WTC11 (cell line): ENCODE measurements at regions not wholly inside any gene's neighbourhood (a gene's known extent, or its start where the extent isn't known, plus 50 kb on each side); places are given as distances from the start of the nearest gene placed in this dataset.

Experiments used
- ATAC-seq: fragments of 200-7000 bp; cut with Tn5 transposase; 2 replicates; pipeline ENCODE4 v1.10.0; 2021; ENCODE audit warnings: mild to moderate bottlenecking, moderate library complexity
- CTCF ChIA-PET: fragments of 300-600 bp; sonication (Branson Sonifier 250); formaldehyde crosslinking; loops from one replicate; lab custom pipeline; 2021; ENCODE audit warnings: antibody characterized with exemption; lab: Charles Lee
- POLR2A ChIA-PET: fragments of 350-600 bp; sonication (Branson Sonifier 250); formaldehyde crosslinking; loops from one replicate; lab custom pipeline; 2021; ENCODE audit warnings: antibody characterized with exemption; lab: Charles Lee
- DNase-seq: peaks from one replicate; pipeline ENCODE4 v3.0.0; 2021; ENCODE audit warnings: low spot score
- H3K27ac Mint-ChIP-seq: 2 replicates; pipeline ENCODE4 v1.8.0; 2021; ENCODE audit warnings: mixed read lengths
- H3K27me3 Mint-ChIP-seq: 2 replicates; pipeline ENCODE4 v1.8.0; 2021; ENCODE audit warnings: low read depth, mild to moderate bottlenecking, moderate library complexity, mixed read lengths
- H3K36me3 Mint-ChIP-seq: 2 replicates; pipeline ENCODE4 v1.8.0; 2021; ENCODE audit warnings: mixed read lengths
- H3K4me1 Mint-ChIP-seq: 2 replicates; pipeline ENCODE4 v1.8.0; 2022; ENCODE audit warnings: mixed read lengths
- H3K4me3 Mint-ChIP-seq: 2 replicates; pipeline ENCODE4 v1.8.0; 2021; ENCODE audit warnings: mild to moderate bottlenecking, moderate library complexity, mixed read lengths
- H3K9me3 Mint-ChIP-seq: 2 replicates; pipeline ENCODE4 v1.8.0; 2021; ENCODE audit warnings: mixed read lengths
- AFF4 ChIP-seq: sonication (generic); formaldehyde crosslinking; IDR thresholded peaks from 2 replicates; pipeline ENCODE4 v1.8.1; 2023; ENCODE audit warnings: mild to moderate bottlenecking, missing genetic modification reagents, borderline replicate concordance
- ATF2 ChIP-seq: sonication (generic); formaldehyde crosslinking; IDR thresholded peaks from 2 replicates; pipeline ENCODE4 v1.8.1; 2022; ENCODE audit warnings: low read depth, missing genetic modification reagents, borderline replicate concordance
- ATF3 ChIP-seq: sonication (generic); formaldehyde crosslinking; conservative IDR thresholded peaks from 2 replicates; pipeline ENCODE4 v1.8.1; 2022; ENCODE audit warnings: mild to moderate bottlenecking, missing genetic modification reagents
- CREB1 ChIP-seq: sonication (generic); formaldehyde crosslinking; IDR thresholded peaks from 2 replicates; pipeline ENCODE4 v1.8.0; 2023; ENCODE audit warnings: mild to moderate bottlenecking, missing genetic modification reagents
- ELF4 ChIP-seq: sonication (generic); formaldehyde crosslinking; IDR thresholded peaks from 2 replicates; pipeline ENCODE4 v1.8.1; 2022; ENCODE audit warnings: low read depth, mild to moderate bottlenecking, moderate library complexity, missing genetic modification reagents
- EMX1 ChIP-seq: fragments of 250-450 bp; sonication (Bioruptor Pico); IDR thresholded peaks from 2 replicates; pipeline ENCODE4 v1.8.0; 2021; ENCODE audit warnings: mild to moderate bottlenecking
- MLX ChIP-seq: sonication (generic); formaldehyde crosslinking; IDR thresholded peaks from 2 replicates; pipeline ENCODE4 v1.8.1; 2023; ENCODE audit warnings: mild to moderate bottlenecking, missing genetic modification reagents, moderate library complexity
- NFE2L1 ChIP-seq: sonication (generic); formaldehyde crosslinking; IDR thresholded peaks from 2 replicates; pipeline ENCODE4 v1.8.1; 2023; ENCODE audit warnings: missing genetic modification reagents
- NR1H2 ChIP-seq: sonication (generic); formaldehyde crosslinking; IDR thresholded peaks from 2 replicates; pipeline ENCODE4 v1.9.0; 2021; ENCODE audit warnings: mild to moderate bottlenecking, moderate library complexity, missing genetic modification reagents
- NR3C1 ChIP-seq: sonication (generic); formaldehyde crosslinking; conservative IDR thresholded peaks from 2 replicates; pipeline ENCODE4 v1.8.1; 2023; ENCODE audit warnings: low read depth, mild to moderate bottlenecking, missing genetic modification reagents
- PRRX2 ChIP-seq: fragments of 250-450 bp; sonication (Bioruptor Pico); IDR thresholded peaks from 2 replicates; pipeline ENCODE4 v1.8.0; 2021; ENCODE audit warnings: mild to moderate bottlenecking
- USF1 ChIP-seq: sonication (generic); formaldehyde crosslinking; IDR thresholded peaks from 2 replicates; pipeline ENCODE4 v1.8.0; 2022; ENCODE audit warnings: mild to moderate bottlenecking, missing genetic modification reagents
- USF2 ChIP-seq: sonication (generic); formaldehyde crosslinking; IDR thresholded peaks from 2 replicates; pipeline ENCODE4 v1.8.1; 2023; ENCODE audit warnings: mild to moderate bottlenecking, missing genetic modification reagents, moderate library complexity
- ZNF138 ChIP-seq: sonication (generic); formaldehyde crosslinking; conservative IDR thresholded peaks from 2 replicates; pipeline ENCODE4 v1.8.1; 2022; ENCODE audit warnings: mild to moderate bottlenecking, moderate library complexity, missing genetic modification reagents
- ZSCAN18 ChIP-seq: fragments of 250-450 bp; sonication (Bioruptor Pico); IDR thresholded peaks from 2 replicates; pipeline ENCODE4 v2.1.2; 2022; ENCODE audit warnings: mild to moderate bottlenecking, moderate library complexity
- TF ChIP-seq, protein P1 (sequence below): sonication (generic); formaldehyde crosslinking; IDR thresholded peaks from 2 replicates; pipeline ENCODE4 v1.8.0; 2023; ENCODE audit warnings: missing genetic modification reagents, mild to moderate bottlenecking, borderline replicate concordance
- TF ChIP-seq, protein P2 (sequence below): sonication (generic); formaldehyde crosslinking; IDR thresholded peaks from 2 replicates; pipeline ENCODE4 v1.8.0; 2022; ENCODE audit warnings: mild to moderate bottlenecking, missing genetic modification reagents
- TF ChIP-seq, protein P3 (sequence below): sonication (generic); formaldehyde crosslinking; IDR thresholded peaks from 2 replicates; pipeline ENCODE4 v1.8.0; 2022; ENCODE audit warnings: mild to moderate bottlenecking, missing genetic modification reagents

- peaks cover 12% of the 10 kb centered on the region for H3K4me1 Mint-ChIP-seq
Observed at GRCh38 chr7:118657391-118658005, 433.0 kb downstream of the ANKRD7 start.

More at GRCh38 chr7:118657391-118658005, 433.0 kb downstream of the ANKRD7 start:
- ChIA-PET CTCF (interaction anchor here (0.5 kb wide), 1 partner anchor 58 kb away, joined by 6 read pairs; no protein-coding TSS in a partner anchor), POLR2A (no interaction called here)
- H3K27me3 Mint-ChIP-seq, result no peaks in the 10 kb centered on the region
- H3K4me3 Mint-ChIP-seq, result no peak overlapping the region
- no peaks in the 10 kb centered on the region for H3K9me3 Mint-ChIP-seq
- ATAC-seq (no peak), DNase-seq (no peak)
- no peaks in the 10 kb centered on the region for H3K36me3 Mint-ChIP-seq
- no peak for TF ChIP-seq ZSCAN18 (CRISPR knock-in tag)
- TF ChIP-seq, protein P1, sequence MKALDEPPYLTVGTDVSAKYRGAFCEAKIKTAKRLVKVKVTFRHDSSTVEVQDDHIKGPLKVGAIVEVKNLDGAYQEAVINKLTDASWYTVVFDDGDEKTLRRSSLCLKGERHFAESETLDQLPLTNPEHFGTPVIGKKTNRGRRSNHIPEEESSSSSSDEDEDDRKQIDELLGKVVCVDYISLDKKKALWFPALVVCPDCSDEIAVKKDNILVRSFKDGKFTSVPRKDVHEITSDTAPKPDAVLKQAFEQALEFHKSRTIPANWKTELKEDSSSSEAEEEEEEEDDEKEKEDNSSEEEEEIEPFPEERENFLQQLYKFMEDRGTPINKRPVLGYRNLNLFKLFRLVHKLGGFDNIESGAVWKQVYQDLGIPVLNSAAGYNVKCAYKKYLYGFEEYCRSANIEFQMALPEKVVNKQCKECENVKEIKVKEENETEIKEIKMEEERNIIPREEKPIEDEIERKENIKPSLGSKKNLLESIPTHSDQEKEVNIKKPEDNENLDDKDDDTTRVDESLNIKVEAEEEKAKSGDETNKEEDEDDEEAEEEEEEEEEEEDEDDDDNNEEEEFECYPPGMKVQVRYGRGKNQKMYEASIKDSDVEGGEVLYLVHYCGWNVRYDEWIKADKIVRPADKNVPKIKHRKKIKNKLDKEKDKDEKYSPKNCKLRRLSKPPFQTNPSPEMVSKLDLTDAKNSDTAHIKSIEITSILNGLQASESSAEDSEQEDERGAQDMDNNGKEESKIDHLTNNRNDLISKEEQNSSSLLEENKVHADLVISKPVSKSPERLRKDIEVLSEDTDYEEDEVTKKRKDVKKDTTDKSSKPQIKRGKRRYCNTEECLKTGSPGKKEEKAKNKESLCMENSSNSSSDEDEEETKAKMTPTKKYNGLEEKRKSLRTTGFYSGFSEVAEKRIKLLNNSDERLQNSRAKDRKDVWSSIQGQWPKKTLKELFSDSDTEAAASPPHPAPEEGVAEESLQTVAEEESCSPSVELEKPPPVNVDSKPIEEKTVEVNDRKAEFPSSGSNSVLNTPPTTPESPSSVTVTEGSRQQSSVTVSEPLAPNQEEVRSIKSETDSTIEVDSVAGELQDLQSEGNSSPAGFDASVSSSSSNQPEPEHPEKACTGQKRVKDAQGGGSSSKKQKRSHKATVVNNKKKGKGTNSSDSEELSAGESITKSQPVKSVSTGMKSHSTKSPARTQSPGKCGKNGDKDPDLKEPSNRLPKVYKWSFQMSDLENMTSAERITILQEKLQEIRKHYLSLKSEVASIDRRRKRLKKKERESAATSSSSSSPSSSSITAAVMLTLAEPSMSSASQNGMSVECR (CRISPR knock-in tag), result no peak
- TF ChIP-seq, protein P2, sequence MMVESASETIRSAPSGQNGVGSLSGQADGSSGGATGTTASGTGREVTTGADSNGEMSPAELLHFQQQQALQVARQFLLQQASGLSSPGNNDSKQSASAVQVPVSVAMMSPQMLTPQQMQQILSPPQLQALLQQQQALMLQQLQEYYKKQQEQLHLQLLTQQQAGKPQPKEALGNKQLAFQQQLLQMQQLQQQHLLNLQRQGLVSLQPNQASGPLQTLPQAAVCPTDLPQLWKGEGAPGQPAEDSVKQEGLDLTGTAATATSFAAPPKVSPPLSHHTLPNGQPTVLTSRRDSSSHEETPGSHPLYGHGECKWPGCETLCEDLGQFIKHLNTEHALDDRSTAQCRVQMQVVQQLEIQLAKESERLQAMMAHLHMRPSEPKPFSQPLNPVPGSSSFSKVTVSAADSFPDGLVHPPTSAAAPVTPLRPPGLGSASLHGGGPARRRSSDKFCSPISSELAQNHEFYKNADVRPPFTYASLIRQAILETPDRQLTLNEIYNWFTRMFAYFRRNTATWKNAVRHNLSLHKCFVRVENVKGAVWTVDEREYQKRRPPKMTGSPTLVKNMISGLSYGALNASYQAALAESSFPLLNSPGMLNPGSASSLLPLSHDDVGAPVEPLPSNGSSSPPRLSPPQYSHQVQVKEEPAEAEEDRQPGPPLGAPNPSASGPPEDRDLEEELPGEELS, result no peak
- TF ChIP-seq PRRX2 (CRISPR knock-in tag), result no peak
- no peak for TF ChIP-seq AFF4 (CRISPR knock-in tag)
- TF ChIP-seq, protein P3, sequence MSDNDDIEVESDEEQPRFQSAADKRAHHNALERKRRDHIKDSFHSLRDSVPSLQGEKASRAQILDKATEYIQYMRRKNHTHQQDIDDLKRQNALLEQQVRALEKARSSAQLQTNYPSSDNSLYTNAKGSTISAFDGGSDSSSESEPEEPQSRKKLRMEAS (CRISPR knock-in tag), result no peak
- no peak for TF ChIP-seq MLX
- no peak for TF ChIP-seq ZNF138
- TF ChIP-seq CREB1 (CRISPR knock-in tag), result no peak
- no peak for TF ChIP-seq ATF2 (CRISPR knock-in tag)
- no peak for TF ChIP-seq NR1H2 (CRISPR knock-in tag)
- no peak for TF ChIP-seq EMX1 (CRISPR knock-in tag)
- no peak for TF ChIP-seq ELF4
- no peak for TF ChIP-seq NFE2L1 (CRISPR knock-in tag)
- no peak for TF ChIP-seq USF2 (CRISPR knock-in tag)
- TF ChIP-seq USF1 (CRISPR knock-in tag), result no peak
- no peak for TF ChIP-seq ATF3 (CRISPR knock-in tag)
- TF ChIP-seq NR3C1 (CRISPR knock-in tag), result no peak
- H3K27ac Mint-ChIP-seq, result no peak overlapping the region
